ENCODE measurements at regions not wholly inside any gene's neighbourhood (a gene's known extent, or its start where the extent isn't known, plus 50 kb on each side); places are given as distances from the start of the nearest gene placed in this dataset.

DNA sequence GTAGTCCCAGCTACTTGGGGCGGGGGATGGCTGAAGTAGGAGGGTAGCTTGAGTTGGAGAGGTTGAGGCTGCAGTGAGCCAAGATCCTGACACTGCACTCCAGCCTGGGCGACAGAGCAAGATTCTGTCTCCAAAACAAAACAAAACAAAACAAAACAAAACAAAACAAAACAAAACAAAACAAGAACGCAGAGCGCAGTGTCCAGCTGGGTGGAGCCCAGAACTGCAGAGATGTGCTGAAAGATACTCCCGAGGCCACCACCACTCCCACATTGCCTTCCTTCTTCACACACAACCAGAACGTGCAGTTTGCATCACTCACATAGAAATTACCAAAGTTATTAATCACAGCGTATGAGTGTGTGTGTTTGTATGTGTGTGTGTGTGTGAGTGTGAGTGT lies 222.9 kb upstream of the ASIC2 start:
- DNase-seq (ENCODE audit: low read depth) = no peak

DNA sequence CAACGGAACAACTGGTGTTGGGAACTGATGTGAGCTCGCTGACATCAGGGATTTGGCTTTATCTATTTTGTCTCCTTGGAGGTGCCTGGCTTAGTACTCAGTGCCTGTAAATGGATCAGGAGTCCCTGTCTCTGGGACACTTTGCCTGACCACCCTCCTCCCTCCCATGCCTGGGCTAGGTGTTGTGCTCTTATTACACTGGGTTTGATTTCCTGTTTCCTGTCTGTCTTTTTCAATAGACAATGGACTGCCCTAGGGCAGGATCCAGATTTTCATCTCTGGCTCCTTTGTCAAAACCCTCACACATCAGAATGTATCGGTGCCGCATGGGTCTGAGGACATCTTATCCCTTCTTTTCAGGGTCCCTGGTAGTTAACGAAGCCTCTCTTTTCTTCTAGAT lies 223.6 kb upstream of the ASIC2 start:
- DNase-seq (ENCODE audit: low read depth) = no peak

DNA sequence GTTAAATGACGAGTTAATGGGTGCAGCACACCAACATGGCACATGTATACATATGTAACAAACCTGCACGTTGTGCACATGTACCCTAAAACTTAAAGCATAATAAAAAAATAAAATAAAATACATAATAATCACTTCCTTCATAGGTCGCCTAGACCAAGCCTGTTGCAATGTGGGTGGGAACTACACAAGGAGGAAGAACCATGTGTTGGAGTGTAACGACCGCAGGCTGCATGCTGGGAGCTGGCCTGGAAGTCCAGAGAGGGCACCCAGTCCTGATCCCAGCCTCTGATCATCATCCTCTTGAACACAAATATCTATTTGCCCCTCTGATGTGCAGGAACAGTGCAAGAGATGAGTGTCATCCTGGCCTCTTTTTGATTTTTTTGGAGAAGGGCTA lies 224.7 kb upstream of the ASIC2 start:
- no peak for DNase-seq (ENCODE audit: low read depth)

DNA sequence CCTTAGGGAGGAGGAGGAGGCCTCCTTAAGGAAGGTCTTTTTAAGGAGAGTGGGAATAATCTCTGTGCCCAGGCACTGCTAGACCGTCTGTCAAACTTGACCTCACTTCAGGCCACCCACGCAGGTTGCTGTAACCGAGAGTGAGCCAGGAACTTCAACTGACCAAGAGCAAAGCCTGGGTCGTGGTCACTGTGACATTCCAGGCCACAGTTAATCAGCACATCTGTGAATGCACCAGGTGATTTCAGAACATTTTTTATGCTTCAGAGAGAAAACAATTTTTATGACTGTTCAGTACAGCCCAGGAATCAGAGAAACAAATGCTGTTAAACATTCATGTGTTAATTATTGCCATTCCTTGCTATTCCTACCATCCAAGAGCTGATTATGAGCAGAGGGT lies 226.6 kb upstream of the ASIC2 start:
- DNase-seq (ENCODE audit: low read depth) = no peak

DNA sequence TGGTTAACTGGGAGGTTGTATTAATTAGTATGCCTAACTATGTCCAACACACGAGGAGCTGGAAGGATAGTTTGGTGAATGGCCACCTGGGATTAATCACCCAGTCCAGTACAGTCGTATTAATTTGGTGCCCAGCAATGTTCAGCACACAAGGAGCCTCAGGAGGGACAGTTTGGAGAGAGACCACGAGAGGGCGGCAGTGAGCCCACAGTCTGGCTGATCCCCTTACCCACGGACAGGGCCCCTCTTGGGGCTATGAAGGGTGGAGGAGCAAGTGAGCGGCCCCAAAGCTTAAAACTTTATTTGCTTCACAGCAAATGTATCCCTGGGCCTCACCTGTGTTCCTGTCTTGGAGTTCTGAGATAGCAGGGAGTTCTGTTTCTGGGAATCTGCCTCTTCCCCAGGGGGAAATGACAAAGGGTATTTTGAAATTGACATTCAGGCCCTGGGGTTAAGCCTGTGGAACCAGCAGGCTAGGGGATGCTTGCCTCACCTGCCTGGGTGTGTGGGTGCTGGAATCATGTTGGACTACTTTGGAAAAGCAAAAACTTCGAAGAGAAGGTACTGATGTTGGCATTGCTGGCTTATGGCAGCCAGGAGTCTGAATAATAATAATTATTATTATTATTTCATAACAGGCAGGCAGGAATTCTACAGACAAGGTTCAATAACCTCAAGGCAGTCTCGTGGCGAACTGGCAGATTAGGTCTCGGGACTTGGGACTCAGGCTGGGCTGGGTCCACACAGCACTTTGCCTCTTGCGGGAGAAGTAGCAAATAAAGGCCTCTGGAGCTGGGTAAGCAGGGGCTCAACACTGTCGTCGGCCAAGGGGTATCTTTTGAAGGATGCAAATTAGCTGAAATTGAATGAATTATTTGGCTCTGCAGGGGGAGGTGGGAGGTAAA lies 227.6 kb upstream of the ASIC2 start:
- peak; percentile 23 for DNase-seq (ENCODE audit: low read depth)

DNA sequence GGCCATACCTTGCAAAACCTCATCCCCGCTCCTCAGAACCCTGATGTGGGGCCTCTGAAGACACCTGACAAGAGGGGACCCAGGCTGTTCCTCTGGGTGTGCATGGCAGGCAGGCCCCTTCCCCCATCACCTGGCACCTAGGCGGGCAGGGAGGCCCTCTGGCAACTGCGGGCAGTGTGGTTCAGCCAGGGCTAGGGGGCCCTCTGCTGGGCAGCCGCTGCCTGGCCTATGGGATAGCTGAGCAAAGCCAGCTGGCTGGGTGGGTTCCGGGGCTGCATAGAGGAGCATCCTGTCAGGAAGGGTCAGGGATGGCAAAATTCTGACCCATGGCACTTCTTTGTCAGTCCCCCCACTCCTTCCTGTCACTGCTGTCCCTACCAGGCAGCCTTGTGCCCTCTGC lies 228.7 kb upstream of the ASIC2 start:
- DNase-seq (ENCODE audit: low read depth) = no peak

DNA sequence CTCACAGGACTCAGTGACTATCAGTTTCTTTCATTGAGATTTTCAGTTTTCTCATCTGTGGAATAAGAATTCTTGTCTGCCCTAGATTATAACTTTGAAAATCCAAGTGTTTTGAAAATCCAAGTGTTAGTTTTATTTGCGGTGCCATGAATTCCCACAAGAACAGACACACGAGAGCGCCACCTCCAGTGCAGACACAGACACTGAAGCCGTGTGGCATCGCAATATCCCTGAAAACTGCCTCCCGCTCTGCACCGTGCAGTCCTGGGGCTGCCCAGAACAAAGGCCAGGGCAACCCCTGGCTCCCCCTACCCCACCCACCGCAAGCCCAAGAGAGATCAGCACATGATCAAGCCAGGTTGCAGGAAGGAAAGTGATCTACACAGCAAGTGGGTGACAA lies 229.5 kb upstream of the ASIC2 start:
- DNase-seq (ENCODE audit: low read depth) = no peak

DNA sequence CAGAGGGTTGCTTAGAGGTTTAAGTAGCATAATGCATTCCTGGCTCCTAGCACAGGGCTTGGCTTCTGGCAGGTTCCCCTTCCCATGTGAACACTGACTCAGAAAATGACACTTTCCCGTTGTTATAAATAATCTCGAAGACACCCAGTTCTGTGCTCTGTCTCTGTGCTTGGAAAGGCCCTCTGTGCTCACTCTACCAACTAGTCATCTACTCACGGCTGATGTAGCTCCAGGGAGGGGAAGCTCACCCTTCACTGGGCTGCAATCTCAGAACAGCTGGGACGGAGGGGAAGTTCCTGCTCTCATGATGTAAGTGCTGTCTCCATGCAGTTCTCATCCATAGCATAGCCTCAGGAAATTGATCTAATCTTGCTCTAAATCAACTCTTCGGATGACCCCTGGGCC lies 230.5 kb upstream of the ASIC2 start:
- no peak for DNase-seq (ENCODE audit: low read depth)

DNA sequence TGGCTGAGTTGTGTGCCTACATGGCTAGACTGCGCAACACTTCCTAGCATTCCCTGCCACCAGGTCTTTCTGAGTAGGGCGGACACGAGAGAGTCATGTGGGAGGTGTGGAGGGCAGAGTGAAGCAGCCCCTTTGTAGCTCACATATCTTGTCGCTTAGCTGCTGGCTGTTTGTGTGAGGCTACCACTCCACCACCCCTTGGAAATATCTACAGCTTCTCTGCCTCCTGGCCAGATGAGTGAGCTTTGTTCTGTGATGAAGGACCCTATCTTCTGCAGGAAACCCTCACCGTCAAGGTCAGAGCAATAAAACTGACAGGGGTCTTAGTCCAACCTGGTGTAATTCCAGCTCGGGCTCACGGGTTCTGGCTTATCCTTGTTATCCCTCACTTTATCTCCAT lies 232.1 kb upstream of the ASIC2 start:
- DNase-seq (ENCODE audit: low read depth) = no peak

DNA sequence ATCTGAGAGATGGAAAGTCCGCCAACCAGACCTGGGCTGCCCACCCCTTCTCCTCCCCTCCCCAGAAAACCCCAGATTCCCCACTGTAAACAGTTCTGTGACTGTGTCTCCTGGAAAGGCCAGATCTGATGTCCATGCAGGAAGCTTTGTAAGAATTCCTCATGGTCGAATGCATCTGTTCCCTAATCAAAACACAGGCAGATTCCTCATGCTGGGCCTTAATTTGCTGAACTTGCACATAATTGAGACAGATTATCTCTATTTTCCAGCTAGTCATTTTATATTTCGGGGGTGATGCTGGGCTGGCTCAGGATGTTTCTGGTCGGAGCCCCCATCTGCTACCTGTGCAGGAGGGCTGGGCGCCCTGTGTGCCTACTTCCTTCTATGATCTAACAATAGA lies 233.6 kb upstream of the ASIC2 start:
- DNase-seq (ENCODE audit: low read depth) = no peak

DNA sequence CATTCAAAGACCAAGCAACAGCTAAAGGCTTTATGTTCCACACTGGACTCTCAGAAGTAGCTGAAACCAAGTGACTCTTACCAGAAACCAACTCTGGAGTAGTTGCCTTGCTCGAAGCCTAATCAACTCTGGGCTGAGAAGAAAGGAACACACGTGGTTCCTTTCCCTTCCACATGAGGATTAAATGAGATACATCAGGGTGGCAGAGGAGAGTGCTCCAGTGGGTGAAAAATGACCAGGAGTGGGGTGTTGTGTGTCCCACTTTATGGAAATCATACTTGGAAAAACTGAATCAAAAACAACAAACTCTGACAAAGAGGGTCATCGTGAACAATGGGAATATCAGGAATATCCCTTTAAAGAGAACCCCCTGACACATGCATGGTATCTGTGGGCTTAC lies 234.2 kb upstream of the ASIC2 start:
- no peak for DNase-seq (ENCODE audit: low read depth)

DNA sequence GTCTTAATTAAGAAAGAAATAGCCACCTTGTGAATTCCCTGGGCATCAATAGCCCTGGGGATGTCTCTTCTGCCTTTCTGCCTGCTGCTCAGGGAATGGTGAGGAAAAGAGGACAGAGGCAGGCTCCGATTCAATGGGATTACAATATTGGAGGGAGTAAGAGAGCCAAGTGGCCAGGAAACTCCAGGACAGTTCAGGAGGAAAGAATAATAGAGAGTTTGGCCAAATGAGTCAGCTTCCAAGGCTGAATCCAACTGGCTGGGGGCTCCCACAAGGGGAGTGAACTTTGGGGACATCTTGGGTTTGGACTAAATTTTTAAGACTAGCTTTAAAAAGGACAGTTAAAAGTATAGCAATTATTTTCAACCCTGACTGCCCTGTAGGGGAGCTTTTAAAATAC lies 235.8 kb upstream of the ASIC2 start:
- no peak for DNase-seq (ENCODE audit: low read depth)

DNA sequence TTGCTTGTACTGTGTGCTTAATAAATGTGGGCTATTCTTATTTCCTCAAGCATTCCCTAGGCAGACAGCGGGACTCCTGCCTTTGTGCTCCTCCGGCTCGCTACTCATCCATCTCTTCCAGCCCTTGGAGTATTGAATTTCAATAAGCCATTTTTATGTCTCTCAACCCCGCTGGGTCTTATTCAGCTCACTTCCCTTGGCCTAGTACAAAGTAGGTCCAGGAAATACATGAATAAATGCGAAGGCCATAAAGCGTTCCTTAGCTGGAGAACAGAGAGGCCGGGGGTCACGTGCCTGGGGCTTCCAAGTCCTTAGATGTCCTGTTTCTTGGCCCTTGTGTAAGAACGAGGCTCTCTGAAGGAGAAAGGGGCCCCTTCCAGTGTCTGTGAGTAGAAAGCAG lies 236.7 kb upstream of the ASIC2 start:
- no peak for DNase-seq (ENCODE audit: low read depth)

DNA sequence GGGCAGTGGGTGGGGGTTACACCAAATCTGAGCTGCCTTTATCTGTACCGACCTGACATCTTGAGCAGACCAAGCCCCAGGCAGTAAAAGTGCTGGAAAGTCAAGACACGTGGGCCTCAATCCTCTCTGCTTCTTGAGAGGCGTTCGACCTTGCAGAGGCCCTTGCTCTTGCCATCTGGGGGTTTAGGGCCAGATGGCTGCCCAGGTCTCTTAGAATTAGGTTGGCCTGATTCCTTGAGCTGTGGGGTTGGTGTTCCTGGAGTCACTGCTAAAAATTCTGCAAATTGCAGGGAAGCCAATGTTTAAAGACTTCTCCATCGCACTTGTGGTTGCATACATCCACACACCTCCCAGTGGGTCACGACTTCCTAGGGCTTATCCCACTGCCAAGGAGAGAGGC lies 238.2 kb upstream of the ASIC2 start:
- DNase-seq (ENCODE audit: low read depth) = no peak

DNA sequence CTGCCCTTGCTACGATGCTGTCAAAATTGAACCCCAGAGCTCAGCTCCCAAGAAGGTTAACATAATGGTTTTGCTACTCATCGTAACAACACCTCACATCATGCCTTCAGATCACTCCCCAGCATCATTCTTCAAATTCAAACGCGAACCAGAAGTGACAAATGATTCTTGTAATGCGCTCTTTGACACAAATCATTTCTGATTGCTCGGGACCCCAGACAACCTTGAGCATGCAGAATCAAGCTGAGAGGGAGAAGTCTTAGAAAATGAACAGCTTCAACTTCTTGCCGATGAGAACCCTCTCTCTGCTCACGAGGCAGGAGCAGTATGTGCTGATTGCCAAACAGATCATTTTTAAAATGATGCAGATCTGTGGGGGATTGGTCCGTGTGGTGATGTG lies 241.0 kb upstream of the ASIC2 start:
- no peak for DNase-seq (ENCODE audit: low read depth)

DNA sequence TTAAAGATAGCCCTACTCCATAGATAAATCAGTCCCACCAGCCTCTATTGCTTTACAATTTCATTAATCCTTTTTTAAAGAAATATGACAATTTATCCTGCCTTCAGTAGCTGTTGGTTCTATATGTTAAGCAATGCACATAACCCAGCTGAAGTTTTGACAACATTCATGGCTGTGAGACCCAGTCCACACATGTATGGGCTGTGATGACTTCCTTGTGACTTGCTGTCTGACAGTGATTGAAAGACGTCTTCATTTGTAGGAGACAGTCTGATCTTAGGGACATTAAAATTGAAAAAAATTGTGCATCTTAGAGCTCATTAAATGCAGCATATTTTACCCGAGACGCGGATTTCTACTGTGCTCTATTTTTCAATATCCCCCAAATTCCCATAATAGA lies 252.0 kb upstream of the ASIC2 start:
- no peak for DNase-seq (ENCODE audit: low read depth)

DNA sequence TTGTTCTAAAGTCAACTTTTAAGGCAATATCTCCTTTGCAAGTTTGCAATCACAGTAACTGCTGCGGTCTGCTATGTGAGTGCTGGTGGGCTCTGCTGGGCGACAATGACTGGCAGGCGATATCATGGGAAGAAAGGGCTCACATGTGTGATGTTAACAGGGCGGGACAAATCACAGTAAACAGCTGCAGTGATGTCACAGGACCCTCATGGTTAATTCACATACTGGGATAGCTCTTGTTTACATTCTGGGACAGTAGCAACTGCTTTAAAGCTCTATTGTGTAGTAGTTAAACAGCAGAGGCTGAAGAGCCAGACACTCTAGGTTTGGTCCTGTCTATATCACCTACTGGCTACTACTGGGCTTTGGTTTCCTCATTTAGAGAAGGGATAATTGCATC lies 257.2 kb upstream of the ASIC2 start:
- no peak for DNase-seq (ENCODE audit: low read depth)

DNA sequence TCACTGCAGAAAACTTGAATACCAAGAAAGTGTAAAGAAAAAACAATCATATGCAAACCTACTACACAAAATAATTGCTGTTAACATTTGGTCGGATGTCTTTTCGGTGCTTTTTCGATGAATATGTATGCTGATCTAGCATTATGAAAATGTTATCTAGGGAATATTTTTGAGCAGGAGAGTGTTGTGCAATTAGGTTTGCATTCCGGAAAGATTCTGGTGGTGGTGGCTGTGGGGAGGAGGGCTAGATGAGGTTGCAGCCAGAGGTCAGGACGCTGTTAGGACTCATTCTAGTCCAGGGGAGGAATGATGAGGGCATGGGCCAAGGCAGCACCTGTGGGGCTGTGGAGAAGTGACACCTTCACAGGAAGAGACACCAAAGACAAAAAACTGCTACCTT lies 258.0 kb upstream of the ASIC2 start:
- no peak for DNase-seq (ENCODE audit: low read depth)

DNA sequence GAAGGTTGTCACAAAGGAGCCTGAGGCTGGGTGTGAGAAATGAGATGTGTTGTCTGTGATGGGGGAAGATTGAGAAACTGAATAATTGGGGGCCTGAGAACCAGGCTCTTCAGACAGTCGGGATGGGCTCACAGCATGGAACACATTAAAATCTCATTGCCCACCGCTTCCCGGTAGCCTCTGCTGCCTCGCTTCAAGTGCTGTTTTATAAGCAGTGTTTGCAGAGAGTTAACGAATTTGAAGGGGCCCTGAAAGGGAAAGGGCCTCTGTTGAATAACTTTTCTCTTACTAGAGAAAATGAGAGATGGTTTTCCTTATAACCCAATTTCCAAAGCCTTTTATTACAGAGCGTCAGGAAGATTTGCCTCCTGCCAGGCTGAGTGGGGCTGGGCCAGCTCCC lies 258.8 kb upstream of the ASIC2 start:
- DNase-seq (ENCODE audit: low read depth) = no peak

DNA sequence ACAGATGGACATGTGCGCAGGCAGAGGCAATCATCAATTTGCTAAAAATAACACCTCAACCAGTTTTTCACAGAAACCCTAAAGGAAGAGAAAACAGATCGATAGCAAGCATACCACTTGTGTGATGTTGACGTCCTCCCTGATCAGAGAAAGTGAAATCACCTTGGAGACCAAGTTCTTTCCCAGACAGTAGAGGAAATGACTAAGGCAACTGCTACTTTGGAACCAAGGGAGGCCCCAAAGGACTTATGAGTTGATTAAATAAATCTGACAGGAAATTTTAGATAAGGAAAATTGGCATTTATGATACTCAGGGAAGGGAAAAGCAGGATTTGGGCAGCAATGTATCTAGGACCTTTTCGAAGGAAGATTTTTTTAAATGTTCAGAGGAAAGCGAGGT lies 267.1 kb upstream of the ASIC2 start:
- DNase-seq (ENCODE audit: low read depth) = no peak

DNA sequence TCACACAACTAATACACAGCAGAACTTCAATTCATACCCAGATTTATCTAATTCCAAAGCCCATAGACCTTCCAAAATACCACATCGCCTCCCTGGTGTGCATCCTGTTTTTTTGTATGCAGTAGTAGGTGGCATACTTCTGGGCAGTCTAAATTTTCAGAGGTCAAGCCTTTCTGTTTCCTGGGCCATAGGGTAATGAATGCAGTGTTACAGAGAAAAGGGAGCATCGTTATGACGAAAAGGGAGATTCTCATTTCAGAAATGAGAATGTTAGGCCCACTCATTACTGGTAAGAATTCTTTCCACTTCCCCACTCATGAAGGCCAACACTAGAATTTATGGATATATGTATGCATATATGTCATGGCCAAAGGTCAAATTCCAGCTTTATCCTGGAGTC lies 267.8 kb upstream of the ASIC2 start:
- DNase-seq (ENCODE audit: low read depth) = no peak

DNA sequence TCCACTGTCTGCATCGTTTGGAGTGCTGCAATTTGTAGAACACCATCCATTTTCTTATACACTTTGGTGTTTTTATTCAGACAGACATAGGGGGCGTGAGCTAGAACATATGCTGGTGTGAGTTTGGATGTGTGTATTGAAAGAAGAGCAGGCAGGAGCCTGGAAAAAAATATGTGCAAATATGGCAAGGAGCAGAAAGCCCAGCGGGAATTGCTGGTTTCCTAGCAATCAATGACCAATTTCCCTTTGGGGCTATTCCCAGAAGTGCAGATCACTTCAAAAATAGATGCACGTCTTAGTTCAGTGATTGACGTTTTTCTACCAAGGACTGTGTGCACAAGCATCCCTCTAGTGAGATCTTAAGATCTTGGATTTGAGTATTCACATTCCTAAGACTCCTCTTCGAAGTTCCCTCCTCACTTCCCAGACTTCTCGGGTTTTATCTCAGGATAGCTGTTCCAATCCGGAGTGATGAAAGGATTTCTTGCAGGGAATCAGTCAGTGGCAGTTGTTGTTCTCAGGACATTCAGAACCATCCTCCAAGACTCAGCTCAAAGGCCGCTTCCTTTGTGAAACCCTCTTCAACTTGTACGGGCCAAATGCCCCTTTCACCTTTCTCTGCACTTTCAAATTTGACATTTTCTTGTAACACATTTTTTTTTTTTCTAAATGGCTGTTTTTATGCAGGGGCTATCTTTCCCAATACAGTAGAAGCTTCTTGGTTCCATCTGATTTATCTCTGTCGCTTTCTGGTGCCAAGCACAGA lies 268.7 kb upstream of the ASIC2 start:
- no peak for DNase-seq (ENCODE audit: low read depth)

DNA sequence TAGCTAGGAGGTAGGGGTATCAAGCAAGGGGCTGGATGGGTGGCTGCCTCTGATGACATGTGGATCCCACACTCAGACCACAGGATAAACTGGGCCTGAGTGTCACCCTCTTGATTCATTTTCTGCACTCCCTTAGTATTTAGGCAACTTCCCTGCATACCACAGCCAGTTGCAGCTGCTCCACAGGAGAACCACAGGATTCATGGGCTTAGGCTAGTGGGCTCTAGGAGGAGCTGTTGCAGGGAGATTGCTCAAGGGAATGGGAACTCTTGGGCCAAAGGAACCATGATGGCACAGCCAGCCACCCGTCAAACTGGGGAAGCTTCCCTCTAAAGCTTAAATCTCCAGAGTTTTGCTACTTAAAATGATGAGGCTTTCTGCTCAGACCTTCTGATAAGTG lies 269.7 kb upstream of the ASIC2 start:
- DNase-seq (ENCODE audit: low read depth) = no peak

DNA sequence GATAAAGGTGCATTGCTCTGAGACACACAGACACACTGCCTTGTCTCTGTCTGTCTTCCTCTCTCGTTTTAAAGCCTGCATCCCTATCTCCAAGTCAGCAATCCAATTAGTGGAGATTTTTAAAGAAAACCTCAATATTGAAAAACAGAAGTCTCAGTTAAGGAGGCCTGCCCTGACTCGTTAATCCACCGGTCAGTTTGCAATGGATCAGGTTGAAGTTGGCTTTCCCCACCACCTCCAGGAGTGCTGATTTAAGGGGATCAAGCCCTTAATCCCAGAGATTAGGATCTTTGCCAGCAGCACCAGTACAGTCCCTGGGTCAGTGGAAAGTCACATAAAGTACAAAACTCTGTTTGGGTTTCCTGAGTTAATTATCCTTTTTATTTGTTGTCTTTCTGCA lies 271.1 kb upstream of the ASIC2 start:
- DNase-seq (ENCODE audit: low read depth) = no peak

Data from activated T-cell treated with anti-CD3 and anti-CD28 coated beads for 1 hour (primary cell).